NCI-H748 (cell line): ENCODE measurements at regions not wholly inside any gene's neighbourhood (a gene's known extent, or its start where the extent isn't known, plus 50 kb on each side); places are given as distances from the start of the nearest gene placed in this dataset.

Source experiments
- DNase-seq: peaks from one replicate; lab custom pipeline; 2025; ENCODE audit not compliant: unreplicated experiment; lab: John Stamatoyannopoulos, UW

DNA sequence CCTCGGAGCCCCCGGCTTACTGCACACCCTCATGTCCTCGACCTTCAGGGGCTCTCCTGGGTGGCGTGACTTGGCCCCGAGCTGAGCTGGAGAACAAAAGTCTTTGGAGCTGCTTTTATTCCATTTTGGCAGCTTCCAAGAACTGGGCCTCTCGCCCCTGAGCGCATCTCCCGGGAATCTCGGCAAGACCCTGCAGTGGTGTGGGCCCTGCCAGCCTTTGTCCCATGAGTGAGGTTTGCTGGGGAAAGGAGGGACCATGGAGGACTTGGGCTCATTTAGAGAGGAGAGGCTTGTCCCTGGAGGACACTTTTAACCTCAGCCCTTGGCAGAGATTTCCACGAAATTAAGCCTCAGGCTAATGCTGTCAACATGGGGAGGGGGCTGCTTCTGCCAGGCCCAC lies 62.3 kb upstream of the SLCO4A1 start:
- no peak for DNase-seq

DNA sequence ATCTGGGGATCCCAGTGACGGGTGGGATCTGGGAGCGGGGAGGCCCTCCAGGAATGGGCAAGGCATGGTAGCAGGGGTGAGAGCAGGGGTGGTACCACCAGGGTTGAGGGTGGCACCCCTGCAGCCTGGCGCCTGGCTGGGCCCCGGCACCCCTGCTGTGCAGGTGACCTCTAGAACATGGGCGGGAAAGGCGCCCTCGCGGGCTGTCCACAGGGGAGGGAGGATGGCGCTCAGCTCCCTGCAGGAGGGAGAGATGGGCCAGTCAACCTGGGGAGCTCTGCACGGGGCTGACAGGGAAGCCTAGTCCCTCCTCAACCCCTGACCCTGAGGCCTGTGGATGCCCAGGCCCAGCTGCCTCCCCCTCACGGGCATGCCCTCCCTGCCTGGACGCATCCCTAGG lies 61.6 kb upstream of the SLCO4A1 start:
- no peak for DNase-seq

- DNase-seq, result no peak
Measured at GRCh38 chr20:62581308-62581707, 61.0 kb upstream of the SLCO4A1 start.

DNA sequence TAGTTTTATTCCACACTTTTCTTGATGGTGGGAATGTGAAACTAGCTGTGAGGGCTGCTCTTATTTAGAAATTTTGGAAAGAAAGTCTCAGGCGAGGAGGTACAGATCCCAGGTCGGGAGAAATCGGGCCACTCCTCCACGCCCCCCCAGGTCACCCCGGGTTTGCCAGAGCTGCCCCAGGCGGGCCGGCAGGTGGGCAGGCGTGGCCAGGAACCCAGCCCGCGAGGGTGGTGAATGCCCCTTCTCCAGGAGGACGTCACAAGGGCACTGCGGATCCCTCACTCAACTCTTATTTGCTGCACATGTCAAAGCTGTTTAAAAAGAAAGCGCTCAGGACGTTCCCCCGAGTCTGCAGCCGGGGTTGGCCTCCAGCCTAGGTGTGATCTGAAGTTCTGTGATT lies 60.5 kb upstream of the SLCO4A1 start:
- DNase-seq, result no peak

- DNase-seq, result no peak
Measured at GRCh38 chr20:62583424-62583920, 58.8 kb upstream of the SLCO4A1 start.

- DNase-seq, result no peak
Measured at GRCh38 chr20:62584671-62585460, 57.4 kb upstream of the SLCO4A1 start.

DNA sequence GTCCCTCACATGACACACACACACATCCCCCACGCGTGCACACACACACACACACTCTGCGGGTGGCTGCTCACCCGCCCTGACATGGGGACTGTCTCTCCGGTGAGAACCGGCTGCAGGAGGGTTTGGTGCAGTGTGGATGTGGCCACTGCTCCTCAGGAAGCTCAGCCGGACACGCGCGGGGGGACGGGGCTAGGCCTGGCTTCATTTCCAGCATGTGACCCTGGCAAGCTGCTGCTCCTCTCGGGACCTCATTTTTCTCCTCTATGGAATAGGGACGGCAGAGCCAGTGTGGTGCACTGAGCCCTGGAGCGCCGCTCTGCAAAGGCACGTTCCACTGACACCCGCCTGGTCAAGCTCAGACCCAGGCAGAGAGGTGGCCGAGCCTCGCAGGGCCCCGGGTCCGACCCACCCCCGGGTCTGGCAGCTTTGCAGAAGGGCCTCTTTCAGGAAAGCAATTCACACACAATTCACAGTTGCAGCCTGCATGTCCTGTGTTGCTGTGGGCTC lies 56.8 kb upstream of the SLCO4A1 start:
- DNase-seq, result no peak

- no peak for DNase-seq
Measured at GRCh38 chr20:62586799-62587198, 55.5 kb upstream of the SLCO4A1 start.

GRCh38 chr20:62587757-62588402 lies 54.4 kb upstream of the SLCO4A1 start:
- no peak for DNase-seq

DNA sequence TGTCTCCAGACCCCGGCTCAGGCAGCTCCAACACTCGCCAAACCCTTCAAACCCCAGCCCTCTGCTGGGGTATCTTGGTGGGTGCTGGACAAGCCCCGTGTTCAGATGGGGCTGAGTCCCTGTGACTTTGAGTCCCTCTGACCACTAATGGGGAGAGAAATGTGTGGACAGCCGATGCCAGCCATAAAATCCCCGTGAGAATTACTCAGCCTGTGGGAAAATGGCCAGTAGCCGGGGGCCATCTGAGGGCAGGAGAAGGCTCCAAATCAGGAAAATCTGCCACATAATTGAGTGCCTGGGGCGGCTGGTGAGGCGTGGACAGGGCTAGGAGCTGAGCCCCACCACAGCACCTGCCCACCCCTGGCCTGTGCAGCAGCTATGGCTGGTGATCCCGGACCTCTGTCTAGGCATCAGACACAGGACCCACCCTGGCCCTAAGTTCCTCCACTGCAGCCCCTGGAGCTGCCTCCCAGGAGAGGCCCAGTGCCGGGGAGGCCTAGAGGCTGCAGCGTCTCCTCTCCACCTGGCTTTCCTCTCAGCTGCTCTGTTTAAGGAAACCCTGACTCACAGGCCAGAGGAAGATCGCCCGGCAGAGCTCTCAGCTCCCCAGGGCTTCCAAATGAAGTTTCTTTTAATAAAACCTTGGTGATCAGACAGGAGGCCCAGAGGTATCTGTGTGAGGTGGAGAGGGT lies 53.7 kb upstream of the SLCO4A1 start:
- DNase-seq, result no peak

- DNase-seq, result no peak
Measured at GRCh38 chr20:62589150-62589498, 53.2 kb upstream of the SLCO4A1 start.

DNA sequence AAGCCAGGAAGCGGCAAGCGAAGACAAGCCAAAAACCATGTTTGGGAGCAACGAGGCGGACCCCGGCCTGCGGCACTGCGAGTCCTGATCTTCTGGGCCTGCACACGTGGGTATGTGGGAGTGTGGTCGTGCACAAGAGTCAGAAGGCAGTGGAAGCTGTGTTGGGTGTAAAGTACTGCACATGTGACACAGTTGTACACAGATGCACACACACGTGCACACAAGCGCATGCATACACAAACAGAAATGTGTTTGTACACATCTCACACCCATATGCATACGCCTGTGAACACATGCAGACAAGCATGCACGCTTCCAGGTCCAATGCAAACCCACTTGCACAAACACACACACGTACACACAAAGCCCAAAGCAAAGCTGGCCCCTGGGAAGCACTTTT lies 52.6 kb upstream of the SLCO4A1 start:
- no peak for DNase-seq

DNA sequence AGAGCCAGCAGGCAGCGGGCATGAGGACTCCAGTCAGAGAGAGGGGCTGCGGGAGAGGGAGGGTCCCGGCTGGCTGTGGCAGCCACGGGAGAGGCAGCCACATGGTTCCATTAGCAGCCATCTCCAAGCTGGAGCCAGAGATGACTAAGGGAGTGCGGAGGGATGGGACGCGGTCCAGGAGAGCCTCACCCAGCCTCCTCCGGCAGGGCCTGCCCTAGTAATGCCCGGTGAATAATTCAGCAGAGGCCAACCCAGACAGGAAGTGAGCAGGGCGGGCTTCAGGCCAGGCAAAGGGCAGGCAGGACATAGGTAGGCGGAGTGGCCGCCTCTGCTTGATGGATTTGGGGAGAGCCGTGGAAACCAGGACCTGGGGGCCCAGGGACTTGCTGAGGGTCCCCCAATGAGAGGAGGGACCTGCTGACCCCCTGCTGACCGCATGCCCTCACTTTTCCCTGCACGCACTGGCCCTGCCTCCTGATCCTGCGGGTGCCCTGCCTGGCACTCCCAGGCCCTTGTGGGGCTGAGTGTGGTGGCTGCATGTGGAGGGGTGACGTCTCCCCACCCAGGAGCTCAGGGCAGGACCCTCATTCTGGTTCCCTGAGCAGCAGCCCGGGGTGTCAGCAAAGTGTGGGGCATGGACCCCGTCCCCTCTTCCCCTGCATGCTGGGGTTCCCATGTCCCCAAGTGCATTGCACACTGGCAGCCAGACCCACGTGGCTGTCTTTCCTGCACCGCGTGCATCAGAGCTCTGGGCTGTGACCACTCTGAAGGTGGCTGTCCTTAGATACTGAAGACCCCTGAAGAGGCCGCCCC lies 51.8 kb upstream of the SLCO4A1 start:
- DNase-seq, result no peak

DNA sequence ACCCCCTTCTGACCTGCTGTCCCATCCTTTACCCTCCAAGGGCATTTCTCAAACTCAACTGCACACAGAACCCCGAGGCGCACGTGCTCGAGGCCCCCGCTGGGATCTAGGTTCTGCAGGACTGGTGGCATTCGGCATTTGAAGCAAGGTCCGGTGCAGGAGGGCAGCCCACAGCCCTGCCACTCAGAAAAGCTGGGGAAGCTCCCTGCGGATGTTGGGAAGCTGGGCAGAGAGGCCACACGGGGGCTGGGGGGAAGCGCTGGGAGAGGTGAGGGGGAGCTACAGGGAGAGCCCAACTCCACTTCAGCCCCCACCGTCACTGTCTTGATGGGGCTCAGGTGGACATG lies 51.2 kb upstream of the SLCO4A1 start:
- DNase-seq, result no peak

GRCh38 chr20:62591591-62591990 lies 50.7 kb upstream of the SLCO4A1 start:
- DNase-seq, result no peak
